ENCODE measurements at regions not wholly inside any gene's neighbourhood (a gene's known extent, or its start where the extent isn't known, plus 50 kb on each side); places are given as distances from the start of the nearest gene placed in this dataset.

GRCh38 chr4:188484256-188484655 lies 345.0 kb downstream of the TRIML1 start:
- TF ChIP-seq POLR2AphosphoS5 (IDR thresholded peaks at IDR 0.05; ENCODE audit: low read depth, low read length) (no peak), REST (IDR thresholded peaks at IDR 0.05; ENCODE audit: insufficient read depth in 1 of 2, low read depth in 2 of 2, low read length in 2 of 2) (no peak)
